HL-60 (cell line): ENCODE measurements at regions not wholly inside any gene's neighbourhood (a gene's known extent, or its start where the extent isn't known, plus 50 kb on each side); places are given as distances from the start of the nearest gene placed in this dataset.

ENCODE experiments used
- DNase-seq, 2 experiments: peaks; one replicate each; pipeline ENCODE4 v3.0.0-alpha.2; 2010 to 2020; ENCODE audit warnings: low read depth in 1 of 2, low spot score in 1 of 2
- H3K27ac ChIP-seq: fragments of 250-450 bp; sonication (Bioruptor Pico); replicated peaks from 2 replicates; pipeline ENCODE4 v1.5.1; 2020; ENCODE audit warnings: mild to moderate bottlenecking, moderate library complexity
- H3K27me3 ChIP-seq: fragments of 250-450 bp; sonication (Bioruptor Pico); 2 replicates; pipeline ENCODE4 v1.5.1; 2021; ENCODE audit warnings: mild to moderate bottlenecking, moderate library complexity; ENCODE audit not compliant: insufficient read depth, poor library complexity, severe bottlenecking
- H3K4me3 ChIP-seq: replicated peaks from 2 replicates; pipeline ENCODE4 v1.5.1; 2011; ENCODE audit warnings: mild to moderate bottlenecking, control low read depth, low read length; ENCODE audit not compliant: insufficient read depth
- GABPA ChIP-seq: IDR thresholded peaks from 2 replicates; pipeline ENCODE4 v1.6.1; 2012; ENCODE audit warnings: low read depth
- POLR2AphosphoS5 ChIP-seq: IDR thresholded peaks from 2 replicates; pipeline ENCODE4 v1.6.1; 2012; ENCODE audit warnings: low read depth
- SPI1 ChIP-seq: IDR thresholded peaks from 2 replicates; pipeline ENCODE4 v1.6.1; 2012; ENCODE audit warnings: low read depth, mild to moderate bottlenecking, borderline replicate concordance
- TF ChIP-seq, protein P1 (sequence below): IDR thresholded peaks from 2 replicates; pipeline ENCODE4 v1.6.1; 2012; ENCODE audit warnings: low read depth; ENCODE audit not compliant: insufficient replicate concordance
- TF ChIP-seq, protein P2 (sequence below): IDR thresholded peaks from one replicate; pipeline ENCODE4 v1.5.1; 2011; ENCODE audit warnings: low read length, control low read depth, inconsistent platforms; ENCODE audit not compliant: insufficient read depth

DNA sequence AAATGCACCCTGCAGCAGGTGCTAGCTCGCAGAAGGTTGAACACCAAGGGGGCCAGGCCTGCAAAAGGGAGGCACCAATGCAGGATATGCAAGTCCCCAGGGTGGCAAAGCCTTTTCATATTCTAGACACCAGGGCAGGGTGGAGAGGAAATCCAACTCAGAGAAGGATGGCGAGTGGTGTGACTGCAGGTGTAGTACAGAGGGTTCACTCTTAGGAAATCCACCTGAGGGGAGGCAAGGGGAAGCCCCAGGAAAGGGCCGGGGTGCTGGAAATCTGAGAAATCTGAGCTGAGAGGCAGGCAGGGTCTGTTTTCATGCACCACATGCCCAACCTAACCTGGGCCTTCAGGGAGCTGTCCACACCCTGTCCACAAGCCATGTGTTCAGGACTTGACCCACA lies 163.2 kb upstream of the CTTNBP2NL start:
- Histone ChIP-seq H3K27ac (no peak overlapping the region), H3K4me3 (no peak overlapping the region), H3K27me3 (no peaks in the 10 kb centered on the region)
- no peak for TF ChIP-seq POLR2AphosphoS5
- TF ChIP-seq, protein P1, sequence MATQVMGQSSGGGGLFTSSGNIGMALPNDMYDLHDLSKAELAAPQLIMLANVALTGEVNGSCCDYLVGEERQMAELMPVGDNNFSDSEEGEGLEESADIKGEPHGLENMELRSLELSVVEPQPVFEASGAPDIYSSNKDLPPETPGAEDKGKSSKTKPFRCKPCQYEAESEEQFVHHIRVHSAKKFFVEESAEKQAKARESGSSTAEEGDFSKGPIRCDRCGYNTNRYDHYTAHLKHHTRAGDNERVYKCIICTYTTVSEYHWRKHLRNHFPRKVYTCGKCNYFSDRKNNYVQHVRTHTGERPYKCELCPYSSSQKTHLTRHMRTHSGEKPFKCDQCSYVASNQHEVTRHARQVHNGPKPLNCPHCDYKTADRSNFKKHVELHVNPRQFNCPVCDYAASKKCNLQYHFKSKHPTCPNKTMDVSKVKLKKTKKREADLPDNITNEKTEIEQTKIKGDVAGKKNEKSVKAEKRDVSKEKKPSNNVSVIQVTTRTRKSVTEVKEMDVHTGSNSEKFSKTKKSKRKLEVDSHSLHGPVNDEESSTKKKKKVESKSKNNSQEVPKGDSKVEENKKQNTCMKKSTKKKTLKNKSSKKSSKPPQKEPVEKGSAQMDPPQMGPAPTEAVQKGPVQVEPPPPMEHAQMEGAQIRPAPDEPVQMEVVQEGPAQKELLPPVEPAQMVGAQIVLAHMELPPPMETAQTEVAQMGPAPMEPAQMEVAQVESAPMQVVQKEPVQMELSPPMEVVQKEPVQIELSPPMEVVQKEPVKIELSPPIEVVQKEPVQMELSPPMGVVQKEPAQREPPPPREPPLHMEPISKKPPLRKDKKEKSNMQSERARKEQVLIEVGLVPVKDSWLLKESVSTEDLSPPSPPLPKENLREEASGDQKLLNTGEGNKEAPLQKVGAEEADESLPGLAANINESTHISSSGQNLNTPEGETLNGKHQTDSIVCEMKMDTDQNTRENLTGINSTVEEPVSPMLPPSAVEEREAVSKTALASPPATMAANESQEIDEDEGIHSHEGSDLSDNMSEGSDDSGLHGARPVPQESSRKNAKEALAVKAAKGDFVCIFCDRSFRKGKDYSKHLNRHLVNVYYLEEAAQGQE = no peak
- no peak for DNase-seq

DNA sequence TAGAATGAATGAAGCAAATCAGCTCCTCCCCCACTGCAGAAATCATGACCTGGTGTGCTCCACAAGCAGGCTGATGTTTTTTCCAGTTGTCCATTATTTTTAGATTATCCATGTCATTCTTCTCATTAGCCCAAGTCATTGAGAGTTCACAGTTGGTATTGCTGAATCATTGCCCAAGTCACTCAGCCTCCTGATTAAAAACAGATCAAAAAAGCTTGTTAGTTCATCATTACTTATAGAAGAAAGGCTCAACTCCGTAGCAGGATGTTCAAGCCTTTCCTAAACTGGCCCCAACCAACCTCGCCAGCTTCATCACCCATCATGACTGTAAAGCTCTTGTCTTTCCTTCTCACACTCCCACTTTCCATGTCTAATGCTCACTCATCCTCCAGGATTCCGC lies 161.3 kb upstream of the CTTNBP2NL start:
- Histone ChIP-seq H3K27ac (no peak overlapping the region), H3K4me3 (no peak overlapping the region), H3K27me3 (no peaks in the 10 kb centered on the region)
- TF ChIP-seq, protein P2, sequence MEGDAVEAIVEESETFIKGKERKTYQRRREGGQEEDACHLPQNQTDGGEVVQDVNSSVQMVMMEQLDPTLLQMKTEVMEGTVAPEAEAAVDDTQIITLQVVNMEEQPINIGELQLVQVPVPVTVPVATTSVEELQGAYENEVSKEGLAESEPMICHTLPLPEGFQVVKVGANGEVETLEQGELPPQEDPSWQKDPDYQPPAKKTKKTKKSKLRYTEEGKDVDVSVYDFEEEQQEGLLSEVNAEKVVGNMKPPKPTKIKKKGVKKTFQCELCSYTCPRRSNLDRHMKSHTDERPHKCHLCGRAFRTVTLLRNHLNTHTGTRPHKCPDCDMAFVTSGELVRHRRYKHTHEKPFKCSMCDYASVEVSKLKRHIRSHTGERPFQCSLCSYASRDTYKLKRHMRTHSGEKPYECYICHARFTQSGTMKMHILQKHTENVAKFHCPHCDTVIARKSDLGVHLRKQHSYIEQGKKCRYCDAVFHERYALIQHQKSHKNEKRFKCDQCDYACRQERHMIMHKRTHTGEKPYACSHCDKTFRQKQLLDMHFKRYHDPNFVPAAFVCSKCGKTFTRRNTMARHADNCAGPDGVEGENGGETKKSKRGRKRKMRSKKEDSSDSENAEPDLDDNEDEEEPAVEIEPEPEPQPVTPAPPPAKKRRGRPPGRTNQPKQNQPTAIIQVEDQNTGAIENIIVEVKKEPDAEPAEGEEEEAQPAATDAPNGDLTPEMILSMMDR = no peak
- TF ChIP-seq GABPA = no peak
- TF ChIP-seq POLR2AphosphoS5 = no peak
- TF ChIP-seq SPI1 = no peak
- TF ChIP-seq, protein P1 = no peak
- no peak for DNase-seq

DNA sequence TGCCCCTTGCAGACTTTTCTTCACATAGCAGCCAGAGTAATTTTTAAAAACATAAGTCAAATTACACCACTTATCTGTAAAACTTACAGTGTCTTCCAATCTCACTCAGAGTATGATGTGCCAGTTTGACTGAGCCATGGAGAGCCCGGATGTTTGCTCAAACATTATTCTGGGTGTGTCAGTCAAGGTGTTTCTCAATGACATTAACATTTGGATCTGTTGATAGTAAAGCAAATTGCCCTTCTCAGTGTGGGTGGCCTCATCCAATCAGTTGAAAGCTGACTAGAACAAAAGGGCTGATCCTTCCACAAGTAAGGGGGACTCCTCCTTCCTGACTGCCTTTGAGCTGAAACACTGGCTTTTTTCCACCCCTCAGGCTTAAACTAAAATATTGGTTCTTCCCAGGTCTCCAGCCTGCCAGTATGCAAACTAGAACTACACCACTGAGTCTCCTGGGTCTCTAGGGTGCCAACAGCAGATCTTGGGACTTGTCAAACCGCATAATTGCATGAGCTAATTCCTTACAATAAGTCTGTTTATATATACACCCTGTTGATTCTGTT lies 157.9 kb upstream of the CTTNBP2NL start:
- Histone ChIP-seq H3K4me3 (no peak overlapping the region), H3K27ac (no peak overlapping the region), H3K27me3 (no peaks in the 10 kb centered on the region)
- DNase-seq = no peak
- TF ChIP-seq, protein P2 = no peak
- no peak for TF ChIP-seq POLR2AphosphoS5
- TF ChIP-seq, protein P1 = no peak
- TF ChIP-seq GABPA = no peak
- TF ChIP-seq SPI1 = no peak
